HL-60 (cell line): ENCODE measurements at regions not wholly inside any gene's neighbourhood (a gene's known extent, or its start where the extent isn't known, plus 50 kb on each side); places are given as distances from the start of the nearest gene placed in this dataset.

Experiments
- DNase-seq, 2 experiments: peaks; one replicate each; pipeline ENCODE4 v3.0.0-alpha.2; 2010 to 2020; ENCODE audit warnings: low read depth in 1 of 2, low spot score in 1 of 2
- H3K27ac ChIP-seq: fragments of 250-450 bp; sonication (Bioruptor Pico); replicated peaks from 2 replicates; pipeline ENCODE4 v1.5.1; 2020; ENCODE audit warnings: mild to moderate bottlenecking, moderate library complexity
- H3K27me3 ChIP-seq: fragments of 250-450 bp; sonication (Bioruptor Pico); 2 replicates; pipeline ENCODE4 v1.5.1; 2021; ENCODE audit warnings: mild to moderate bottlenecking, moderate library complexity; ENCODE audit not compliant: insufficient read depth, poor library complexity, severe bottlenecking
- H3K4me3 ChIP-seq: replicated peaks from 2 replicates; pipeline ENCODE4 v1.5.1; 2011; ENCODE audit warnings: mild to moderate bottlenecking, control low read depth, low read length; ENCODE audit not compliant: insufficient read depth
- GABPA ChIP-seq: IDR thresholded peaks from 2 replicates; pipeline ENCODE4 v1.6.1; 2012; ENCODE audit warnings: low read depth
- POLR2AphosphoS5 ChIP-seq: IDR thresholded peaks from 2 replicates; pipeline ENCODE4 v1.6.1; 2012; ENCODE audit warnings: low read depth
- SPI1 ChIP-seq: IDR thresholded peaks from 2 replicates; pipeline ENCODE4 v1.6.1; 2012; ENCODE audit warnings: low read depth, mild to moderate bottlenecking, borderline replicate concordance
- TF ChIP-seq, protein P1 (sequence below): IDR thresholded peaks from 2 replicates; pipeline ENCODE4 v1.6.1; 2012; ENCODE audit warnings: low read depth; ENCODE audit not compliant: insufficient replicate concordance
- TF ChIP-seq, protein P2 (sequence below): IDR thresholded peaks from one replicate; pipeline ENCODE4 v1.5.1; 2011; ENCODE audit warnings: low read length, control low read depth, inconsistent platforms; ENCODE audit not compliant: insufficient read depth

DNA sequence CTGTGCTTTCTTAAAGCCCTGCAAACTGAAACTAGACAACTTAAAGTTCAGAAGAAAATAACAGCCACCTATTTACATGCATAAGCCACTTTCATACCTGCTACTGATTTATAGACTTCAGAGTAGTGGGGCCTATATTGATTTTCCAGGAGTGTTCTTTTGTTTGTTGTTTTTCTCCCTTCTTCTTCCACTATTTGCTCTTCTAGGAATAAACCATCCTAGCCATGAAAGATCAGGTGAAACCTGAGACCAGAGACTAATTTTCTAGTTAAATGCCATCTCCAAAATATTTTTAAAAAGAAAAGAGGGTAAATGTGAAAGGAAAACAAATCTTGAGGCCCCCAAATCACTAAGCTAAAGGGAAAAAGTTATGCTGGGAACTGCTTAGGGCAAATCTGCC is 72.4 kb upstream of the C1GALT1 start:
- TF ChIP-seq POLR2AphosphoS5 (no peak), GABPA (no peak), SPI1 (no peak)
- TF ChIP-seq, protein P1, sequence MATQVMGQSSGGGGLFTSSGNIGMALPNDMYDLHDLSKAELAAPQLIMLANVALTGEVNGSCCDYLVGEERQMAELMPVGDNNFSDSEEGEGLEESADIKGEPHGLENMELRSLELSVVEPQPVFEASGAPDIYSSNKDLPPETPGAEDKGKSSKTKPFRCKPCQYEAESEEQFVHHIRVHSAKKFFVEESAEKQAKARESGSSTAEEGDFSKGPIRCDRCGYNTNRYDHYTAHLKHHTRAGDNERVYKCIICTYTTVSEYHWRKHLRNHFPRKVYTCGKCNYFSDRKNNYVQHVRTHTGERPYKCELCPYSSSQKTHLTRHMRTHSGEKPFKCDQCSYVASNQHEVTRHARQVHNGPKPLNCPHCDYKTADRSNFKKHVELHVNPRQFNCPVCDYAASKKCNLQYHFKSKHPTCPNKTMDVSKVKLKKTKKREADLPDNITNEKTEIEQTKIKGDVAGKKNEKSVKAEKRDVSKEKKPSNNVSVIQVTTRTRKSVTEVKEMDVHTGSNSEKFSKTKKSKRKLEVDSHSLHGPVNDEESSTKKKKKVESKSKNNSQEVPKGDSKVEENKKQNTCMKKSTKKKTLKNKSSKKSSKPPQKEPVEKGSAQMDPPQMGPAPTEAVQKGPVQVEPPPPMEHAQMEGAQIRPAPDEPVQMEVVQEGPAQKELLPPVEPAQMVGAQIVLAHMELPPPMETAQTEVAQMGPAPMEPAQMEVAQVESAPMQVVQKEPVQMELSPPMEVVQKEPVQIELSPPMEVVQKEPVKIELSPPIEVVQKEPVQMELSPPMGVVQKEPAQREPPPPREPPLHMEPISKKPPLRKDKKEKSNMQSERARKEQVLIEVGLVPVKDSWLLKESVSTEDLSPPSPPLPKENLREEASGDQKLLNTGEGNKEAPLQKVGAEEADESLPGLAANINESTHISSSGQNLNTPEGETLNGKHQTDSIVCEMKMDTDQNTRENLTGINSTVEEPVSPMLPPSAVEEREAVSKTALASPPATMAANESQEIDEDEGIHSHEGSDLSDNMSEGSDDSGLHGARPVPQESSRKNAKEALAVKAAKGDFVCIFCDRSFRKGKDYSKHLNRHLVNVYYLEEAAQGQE = no peak
- no peak overlapping the region for H3K4me3 ChIP-seq
- no peak for DNase-seq
- H3K27ac ChIP-seq = no peak overlapping the region
- no peaks in the 10 kb centered on the region for H3K27me3 ChIP-seq

DNA sequence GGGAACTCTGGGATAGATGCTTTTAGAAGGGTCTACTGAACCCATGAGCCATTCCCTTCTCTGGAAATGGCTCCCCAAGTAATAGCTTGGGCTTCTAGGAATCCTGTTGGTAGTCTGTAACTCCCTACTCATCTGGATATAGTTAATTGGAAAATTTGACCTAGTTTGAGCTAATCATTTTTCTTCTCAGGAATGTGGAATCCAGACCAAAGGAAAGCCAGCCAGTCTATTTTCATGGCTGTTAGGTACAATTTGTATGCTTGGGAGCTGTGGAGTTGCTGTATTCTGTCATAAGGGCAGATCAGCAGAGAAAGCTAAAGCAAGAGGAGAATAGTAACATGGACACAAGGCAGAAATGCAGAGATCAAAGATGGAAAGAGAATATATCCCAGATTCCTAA is 71.6 kb upstream of the C1GALT1 start:
- no peak for TF ChIP-seq GABPA
- TF ChIP-seq, protein P1 = no peak
- TF ChIP-seq SPI1 = no peak
- no peak for TF ChIP-seq POLR2AphosphoS5
- TF ChIP-seq, protein P2, sequence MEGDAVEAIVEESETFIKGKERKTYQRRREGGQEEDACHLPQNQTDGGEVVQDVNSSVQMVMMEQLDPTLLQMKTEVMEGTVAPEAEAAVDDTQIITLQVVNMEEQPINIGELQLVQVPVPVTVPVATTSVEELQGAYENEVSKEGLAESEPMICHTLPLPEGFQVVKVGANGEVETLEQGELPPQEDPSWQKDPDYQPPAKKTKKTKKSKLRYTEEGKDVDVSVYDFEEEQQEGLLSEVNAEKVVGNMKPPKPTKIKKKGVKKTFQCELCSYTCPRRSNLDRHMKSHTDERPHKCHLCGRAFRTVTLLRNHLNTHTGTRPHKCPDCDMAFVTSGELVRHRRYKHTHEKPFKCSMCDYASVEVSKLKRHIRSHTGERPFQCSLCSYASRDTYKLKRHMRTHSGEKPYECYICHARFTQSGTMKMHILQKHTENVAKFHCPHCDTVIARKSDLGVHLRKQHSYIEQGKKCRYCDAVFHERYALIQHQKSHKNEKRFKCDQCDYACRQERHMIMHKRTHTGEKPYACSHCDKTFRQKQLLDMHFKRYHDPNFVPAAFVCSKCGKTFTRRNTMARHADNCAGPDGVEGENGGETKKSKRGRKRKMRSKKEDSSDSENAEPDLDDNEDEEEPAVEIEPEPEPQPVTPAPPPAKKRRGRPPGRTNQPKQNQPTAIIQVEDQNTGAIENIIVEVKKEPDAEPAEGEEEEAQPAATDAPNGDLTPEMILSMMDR = no peak
- no peak overlapping the region for H3K4me3 ChIP-seq
- DNase-seq = no peak
- no peak overlapping the region for H3K27ac ChIP-seq
- H3K27me3 ChIP-seq = no peaks in the 10 kb centered on the region

DNA sequence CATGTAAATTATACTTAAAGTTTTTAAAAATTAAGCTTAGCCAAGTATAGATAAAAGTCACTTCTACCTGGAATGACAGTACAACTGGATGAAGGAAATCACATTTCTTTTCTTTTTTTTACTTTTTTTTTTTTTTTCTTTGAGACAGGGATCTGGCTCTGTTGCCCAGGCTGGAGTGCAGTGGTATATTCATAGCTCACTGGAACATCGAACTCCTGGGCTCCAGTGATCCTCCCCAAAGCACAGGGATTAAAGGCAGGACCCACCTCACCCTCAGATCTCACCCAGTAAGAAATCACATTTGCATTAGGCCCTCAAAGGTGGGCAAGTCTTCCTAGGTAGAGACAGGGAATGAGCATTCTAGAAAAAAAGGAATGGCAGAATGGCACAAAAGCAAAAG is 69.5 kb upstream of the C1GALT1 start:
- Histone ChIP-seq H3K27me3 (no peaks in the 10 kb centered on the region), H3K4me3 (no peak overlapping the region), H3K27ac (no peak overlapping the region)
- DNase-seq = no peak
- no peak for TF ChIP-seq SPI1
- TF ChIP-seq, protein P1 = no peak
- no peak for TF ChIP-seq GABPA
- TF ChIP-seq POLR2AphosphoS5 = no peak
- TF ChIP-seq, protein P2 = no peak
